HG02763 (cell line): ENCODE measurements at regions not wholly inside any gene's neighbourhood (a gene's known extent, or its start where the extent isn't known, plus 50 kb on each side); places are given as distances from the start of the nearest gene placed in this dataset.

ENCODE experiments used
- ATAC-seq: cut with Tn5 transposase; IDR thresholded peaks from one replicate; pipeline ENCODE4 v1.9.1; 2021; ENCODE audit warnings: mild to moderate bottlenecking, moderate library complexity; ENCODE audit not compliant: unreplicated experiment

GRCh38 chrX:16440446-16440845, 209.5 kb upstream of the S100G start:
- ATAC-seq: no peak

GRCh38 chrX:16444353-16444752, 205.6 kb upstream of the S100G start:
- no peak for ATAC-seq

- ATAC-seq: peak; percentile 65
These were observed 204.7 kb upstream of the S100G start for GRCh38 chrX:16445166-16445752.

GRCh38 chrX:16451334-16451733, 198.6 kb upstream of the S100G start:
- ATAC-seq: no peak

- no peak for ATAC-seq
These were observed 195.0 kb upstream of the S100G start for GRCh38 chrX:16454926-16455325.

- no peak for ATAC-seq
These were observed 192.7 kb upstream of the S100G start for GRCh38 chrX:16457239-16457638.

GRCh38 chrX:16458208-16458607, 191.8 kb upstream of the S100G start:
- ATAC-seq: no peak

- no peak for ATAC-seq
These were observed 190.9 kb upstream of the S100G start for GRCh38 chrX:16459008-16459407.

GRCh38 chrX:16461968-16462367, 188.0 kb upstream of the S100G start:
- ATAC-seq: no peak

GRCh38 chrX:16462912-16463311, 187.0 kb upstream of the S100G start:
- no peak for ATAC-seq

GRCh38 chrX:16464369-16464768, 185.6 kb upstream of the S100G start:
- ATAC-seq: no peak

GRCh38 chrX:16465081-16465876, 184.7 kb upstream of the S100G start:
- no peak for ATAC-seq

- no peak for ATAC-seq
These were observed 183.1 kb upstream of the S100G start for GRCh38 chrX:16466640-16467432.

GRCh38 chrX:16469870-16470269, 180.1 kb upstream of the S100G start:
- ATAC-seq: no peak

GRCh38 chrX:16472345-16472744, 177.6 kb upstream of the S100G start:
- no peak for ATAC-seq

GRCh38 chrX:16474511-16474910, 175.4 kb upstream of the S100G start:
- ATAC-seq: no peak

- ATAC-seq: no peak
These were observed 173.9 kb upstream of the S100G start for GRCh38 chrX:16476009-16476408.

GRCh38 chrX:16476692-16477091, 173.3 kb upstream of the S100G start:
- ATAC-seq: no peak

GRCh38 chrX:16479206-16479869, 170.6 kb upstream of the S100G start:
- ATAC-seq: no peak

GRCh38 chrX:16480049-16480448, 169.9 kb upstream of the S100G start:
- ATAC-seq: no peak

GRCh38 chrX:16484338-16484737, 165.6 kb upstream of the S100G start:
- ATAC-seq: no peak
